ENCODE measurements at regions not wholly inside any gene's neighbourhood (a gene's known extent, or its start where the extent isn't known, plus 50 kb on each side); places are given as distances from the start of the nearest gene placed in this dataset.

DNA sequence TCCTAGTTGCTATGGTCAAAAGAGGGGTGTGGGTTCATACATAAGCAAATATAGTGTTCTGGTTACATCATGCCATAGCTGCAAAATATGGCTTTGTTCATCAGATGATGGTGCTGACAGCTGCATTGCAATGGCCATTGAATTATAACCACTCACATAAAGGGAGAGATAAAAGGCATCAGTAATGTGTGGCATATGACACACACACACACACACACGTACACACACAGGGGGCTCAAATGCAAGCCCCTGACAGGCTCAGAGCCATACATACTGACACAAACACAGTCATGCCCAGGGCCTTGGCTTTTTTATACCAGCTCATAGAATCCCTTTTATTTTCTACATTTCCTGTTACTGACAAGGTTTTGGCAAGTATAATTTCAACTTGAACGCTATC, 698.9 kb downstream of the BCL11B start:
- Histone ChIP-seq H3K4me1 (no peaks in the 10 kb centered on the region), H3K27ac (no peak overlapping the region), H3K27me3 (no peaks in the 10 kb centered on the region), H3K9me3 (peaks cover 0 to 16% (median 0%) of the 10 kb centered on the region in 4 donors), H3K36me3 (no peaks in the 10 kb centered on the region), H3K4me3 (no peak overlapping the region)
- TF ChIP-seq POLR2A (IDR thresholded peaks at IDR 0.05) = no peak
- no peak for DNase-seq (ENCODE audit: low spot score in 2 of 2)
- 51 to 69% methylated on average over 2 of the region's 2 CpGs for WGBS, 2 donors

GRCh38 chr14:98576463-98576862, 695.5 kb downstream of the BCL11B start:
- Histone ChIP-seq H3K27me3 (no peaks in the 10 kb centered on the region), H3K4me1 (no peaks in the 10 kb centered on the region), H3K27ac (no peak overlapping the region), H3K4me3 (no peak overlapping the region), H3K9me3 (peaks cover 0 to 8% (median 0%) of the 10 kb centered on the region in 4 donors), H3K36me3 (no peaks in the 10 kb centered on the region)
- no peak for DNase-seq (ENCODE audit: low spot score in 2 of 2)
- WGBS, 2 donors = 87 to 89% methylated on average over 2 of the region's 2 CpGs
- TF ChIP-seq CTCF (IDR thresholded peaks at IDR 0.05) (no peak), POLR2A (IDR thresholded peaks at IDR 0.05) (no peak), EP300 (IDR thresholded peaks at IDR 0.05) (no peak)

GRCh38 chr14:98578204-98578603, 693.8 kb downstream of the BCL11B start:
- no peaks in the 10 kb centered on the region for H3K4me1 ChIP-seq
- H3K27me3 ChIP-seq = no peaks in the 10 kb centered on the region
- TF ChIP-seq EP300 (IDR thresholded peaks at IDR 0.05) = no peak
- TF ChIP-seq POLR2A (IDR thresholded peaks at IDR 0.05) = no peak
- TF ChIP-seq CTCF (IDR thresholded peaks at IDR 0.05) = no peak
- DNase-seq (ENCODE audit: low spot score in 2 of 2) = no peak
- H3K36me3 ChIP-seq = no peaks in the 10 kb centered on the region
- WGBS, 2 donors = 29 to 37% methylated on average over 2 of the region's 2 CpGs
- H3K27ac ChIP-seq = no peak overlapping the region
- H3K4me3 ChIP-seq = no peak overlapping the region
- H3K9me3 ChIP-seq = no peaks in the 10 kb centered on the region

DNA sequence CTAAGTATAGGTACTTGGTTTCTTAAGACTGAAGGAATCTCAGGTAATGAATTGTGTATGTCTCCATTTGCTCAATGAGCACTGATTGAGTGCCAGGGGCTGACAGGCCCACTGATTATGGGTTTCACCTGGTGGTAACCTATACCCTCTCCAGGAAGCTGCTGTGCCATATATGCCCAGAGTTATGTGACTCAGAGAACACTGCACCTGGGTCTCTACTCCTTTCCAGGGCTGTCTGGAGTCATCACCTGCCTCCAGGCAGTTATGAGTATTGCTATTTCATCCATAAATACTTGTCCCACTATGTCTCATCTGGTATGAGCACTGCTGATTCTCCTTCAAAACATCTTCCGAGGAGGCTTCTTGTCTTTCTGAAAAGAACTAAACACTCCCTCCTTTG, 692.9 kb downstream of the BCL11B start:
- WGBS, 2 donors = 90 to 95% methylated on average over 1 of the region's 1 CpG
- H3K4me3 ChIP-seq = no peak overlapping the region

GRCh38 chr14:98580131-98580678, 691.8 kb downstream of the BCL11B start:
- Histone ChIP-seq H3K4me3 (no peak overlapping the region), H3K27ac (no peak overlapping the region), H3K9me3 (no peaks in the 10 kb centered on the region), H3K36me3 (no peaks in the 10 kb centered on the region), H3K4me1 (no peaks in the 10 kb centered on the region), H3K27me3 (no peaks in the 10 kb centered on the region)
- WGBS, 2 donors = 3 to 8% methylated on average over 3 of the region's 3 CpGs
- no peak for TF ChIP-seq POLR2A (IDR thresholded peaks at IDR 0.05)
- no peak for TF ChIP-seq CTCF (IDR thresholded peaks at IDR 0.05)
- no peak for TF ChIP-seq EP300 (IDR thresholded peaks at IDR 0.05)
- no peak for DNase-seq (ENCODE audit: low spot score in 2 of 2)

More for the DNA sequence above, 692.9 kb downstream of the BCL11B start:
- no peak for DNase-seq (ENCODE audit: low spot score in 2 of 2)
- no peak overlapping the region for H3K27ac ChIP-seq
- H3K27me3 ChIP-seq = no peaks in the 10 kb centered on the region
- H3K9me3 ChIP-seq = no peaks in the 10 kb centered on the region
- TF ChIP-seq EP300 (IDR thresholded peaks at IDR 0.05) (no peak), POLR2A (IDR thresholded peaks at IDR 0.05) (no peak), CTCF (IDR thresholded peaks at IDR 0.05) (no peak)
- no peaks in the 10 kb centered on the region for H3K36me3 ChIP-seq
- no peaks in the 10 kb centered on the region for H3K4me1 ChIP-seq

- no peak overlapping the region for H3K4me3 ChIP-seq
- H3K4me1 ChIP-seq = no peaks in the 10 kb centered on the region
- no peaks in the 10 kb centered on the region for H3K36me3 ChIP-seq
- DNase-seq (ENCODE audit: low spot score in 2 of 2) = no peak
- no peaks in the 10 kb centered on the region for H3K9me3 ChIP-seq
- 66 to 72% methylated on average over 7 of the region's 7 CpGs for WGBS, 2 donors
- no peaks in the 10 kb centered on the region for H3K27me3 ChIP-seq
- no peak overlapping the region for H3K27ac ChIP-seq
- TF ChIP-seq EP300 (IDR thresholded peaks at IDR 0.05) = no peak
- TF ChIP-seq CTCF (IDR thresholded peaks at IDR 0.05) = no peak
- TF ChIP-seq POLR2A (IDR thresholded peaks at IDR 0.05) = no peak
Measured at GRCh38 chr14:98582276-98582675, 689.7 kb downstream of the BCL11B start.
